Liver (tissue), 8 donors: ENCODE measurements at regions not wholly inside any gene's neighbourhood (a gene's known extent, or its start where the extent isn't known, plus 50 kb on each side); places are given as distances from the start of the nearest gene placed in this dataset.

ENCODE experiments used
- DNase-seq: peaks from one replicate; pipeline ENCODE4 v3.0.0-alpha.2; 2017; ENCODE audit warnings: low spot score
- H3K27ac ChIP-seq, 2 donors: one replicate each; pipeline ENCODE4 v1.7.0; 2013; ENCODE audit warnings: inconsistent platforms in 2 of 2, low read length in 2 of 2, control low read depth in 1 of 2, low read depth in 1 of 2, mild to moderate bottlenecking in 1 of 2
- H3K27me3 ChIP-seq, 4 donors: one replicate each; pipeline versions ENCODE4 v1.6.1 to v1.7.0; 2013; ENCODE audit warnings: low read length in 3 of 4, inconsistent platforms in 1 of 4, mild to moderate bottlenecking in 1 of 4, moderate library complexity in 1 of 4; ENCODE audit not compliant: control insufficient read depth in 4 of 4, insufficient read depth in 4 of 4
- H3K36me3 ChIP-seq, 4 donors: one replicate each; pipeline versions ENCODE4 v1.6.1 to v1.7.0; 2013; ENCODE audit warnings: low read length in 3 of 4, mild to moderate bottlenecking in 3 of 4, low read depth in 1 of 4, moderate library complexity in 1 of 4; ENCODE audit not compliant: control insufficient read depth in 4 of 4, insufficient read depth in 3 of 4
- H3K4me1 ChIP-seq, 4 donors: one replicate each; pipeline versions ENCODE4 v1.6.1 to v1.7.0; 2013; ENCODE audit warnings: low read length in 3 of 4, mild to moderate bottlenecking in 3 of 4, moderate library complexity in 1 of 4; ENCODE audit not compliant: control insufficient read depth in 4 of 4, insufficient read depth in 4 of 4
- H3K4me3 ChIP-seq, 3 donors: one replicate each; pipeline versions ENCODE4 v1.6.1 to v1.7.0; 2013; ENCODE audit warnings: low read length in 3 of 3, control low read depth in 1 of 3, low read depth in 1 of 3, mild to moderate bottlenecking in 1 of 3
- H3K9ac ChIP-seq, 2 donors: one replicate each; pipeline ENCODE4 v1.7.0; 2013; ENCODE audit warnings: low read length in 2 of 2, mild to moderate bottlenecking in 2 of 2, moderate library complexity in 2 of 2, control low read depth in 1 of 2, low read depth in 1 of 2
- H3K9me3 ChIP-seq, 4 donors: one replicate each; pipeline versions ENCODE4 v1.6.1 to v1.7.0; 2013; ENCODE audit warnings: low read length in 3 of 4; ENCODE audit not compliant: control insufficient read depth in 4 of 4
- ATF3 ChIP-seq: IDR thresholded peaks from 2 replicates; pipeline ENCODE4 v1.6.1; 2016; ENCODE audit warnings: antibody characterized with exemption
- CTCF ChIP-seq: fragments of 150-350 bp; IDR thresholded peaks from 2 replicates; pipeline ENCODE4 v1.5.1; 2017; ENCODE audit warnings: improper control_type of control experiment, low read depth, low read length; ENCODE audit not compliant: missing input control
- EGR1 ChIP-seq, 2 donors: IDR thresholded peaks; 2 replicates each; pipeline ENCODE4 v1.6.1; 2016 to 2018; ENCODE audit warnings: antibody characterized with exemption in 2 of 2, low read depth in 2 of 2
- FOXA1 ChIP-seq: IDR thresholded peaks from 2 replicates; pipeline ENCODE4 v1.6.1; 2016; ENCODE audit warnings: antibody characterized with exemption
- FOXA2 ChIP-seq: IDR thresholded peaks from 2 replicates; pipeline ENCODE4 v1.6.1; 2016; ENCODE audit warnings: antibody characterized with exemption
- GABPA ChIP-seq, 2 donors: IDR thresholded peaks in 1 of 2; conservative IDR thresholded peaks in 1 of 2; 2 replicates each; pipeline ENCODE4 v1.6.1; 2016; ENCODE audit warnings: antibody characterized with exemption in 2 of 2, mild to moderate bottlenecking in 1 of 2, moderate library complexity in 1 of 2
- HNF4G ChIP-seq: IDR thresholded peaks from 2 replicates; pipeline ENCODE4 v1.6.1; 2016; ENCODE audit warnings: antibody characterized with exemption
- JUND ChIP-seq, 2 donors: IDR thresholded peaks; 2 replicates each; pipeline ENCODE4 v1.6.1; 2016; ENCODE audit warnings: antibody characterized with exemption in 2 of 2
- MAX ChIP-seq: IDR thresholded peaks from 2 replicates; pipeline ENCODE4 v1.6.1; 2016; ENCODE audit warnings: antibody characterized with exemption
- NR2F2 ChIP-seq: IDR thresholded peaks from 2 replicates; pipeline ENCODE4 v1.6.1; 2016; ENCODE audit warnings: antibody characterized with exemption
- RAD21 ChIP-seq, 2 donors: IDR thresholded peaks; 2 replicates each; pipeline ENCODE4 v1.6.1; 2016; ENCODE audit warnings: antibody characterized with exemption in 2 of 2, mild to moderate bottlenecking in 2 of 2
- REST ChIP-seq: IDR thresholded peaks from 2 replicates; pipeline ENCODE4 v1.6.1; 2016; ENCODE audit warnings: antibody characterized with exemption, mild to moderate bottlenecking
- RXRA ChIP-seq, 2 donors: IDR thresholded peaks; 2 replicates each; pipeline ENCODE4 v1.6.1; 2017 to 2018; ENCODE audit warnings: antibody characterized with exemption in 2 of 2, mild to moderate bottlenecking in 1 of 2
- SP1 ChIP-seq: IDR thresholded peaks from 2 replicates; pipeline ENCODE4 v1.6.1; 2018; ENCODE audit warnings: antibody characterized with exemption, mild to moderate bottlenecking
- TAF1 ChIP-seq: conservative IDR thresholded peaks from 2 replicates; pipeline ENCODE4 v1.6.1; 2016; ENCODE audit warnings: antibody characterized with exemption, mild to moderate bottlenecking
- YY1 ChIP-seq: IDR thresholded peaks from 2 replicates; pipeline ENCODE4 v1.6.1; 2016; ENCODE audit warnings: antibody characterized with exemption, mild to moderate bottlenecking
- ZBTB33 ChIP-seq: IDR thresholded peaks from 2 replicates; pipeline ENCODE4 v1.6.1; 2016; ENCODE audit warnings: antibody characterized with exemption
- WGBS: extraction: QIAGEN DNeasy Blood & Tissue Kit; methylation state at CpG from one replicate; pipeline ENCODE4 v1.1.7; 2013; 5-methylcytosine and 5-hydroxymethylcytosine counted together
- donor health status: healthy.
- donor health status: healthy.
- donor health status: healthy.
- donor health status: healthy.
- donor health status: healthy.

GRCh38 chr17:63250830-63251229 lies 195.3 kb downstream of the CYB561 start:
- no peaks in the 10 kb centered on the region for H3K36me3 ChIP-seq
- DNase-seq = no peak
- H3K27me3 ChIP-seq = no peaks in the 10 kb centered on the region
- TF ChIP-seq RXRA (IDR thresholded peaks at IDR 0.05) (no peak), FOXA2 (no peak), REST (no peak), ZBTB33 (no peak), SP1 (no peak), ATF3 (no peak), CTCF (no peak), GABPA (IDR thresholded peaks at IDR 0.05 in 1 of 2, conservative IDR thresholded peaks at IDR 0.05 in 1 of 2) (no peak), JUND (IDR thresholded peaks at IDR 0.05) (no peak), HNF4G (no peak), NR2F2 (no peak), YY1 (no peak), EGR1 (IDR thresholded peaks at IDR 0.05; ENCODE audit: low read depth in 2 of 2) (no peak), FOXA1 (no peak), RAD21 (IDR thresholded peaks at IDR 0.05) (no peak), MAX (no peak)
- WGBS = 64% methylated on average over 3 of the region's 3 CpGs
- H3K9ac ChIP-seq = no peak overlapping the region
- H3K9me3 ChIP-seq = peaks cover 0 to 1% (median 0%) of the 10 kb centered on the region in 4 donors
- no peak overlapping the region for H3K4me3 ChIP-seq
- no peaks in the 10 kb centered on the region for H3K4me1 ChIP-seq
- H3K27ac ChIP-seq = no peak overlapping the region

GRCh38 chr17:63258785-63259184 lies 187.3 kb downstream of the CYB561 start:
- TF ChIP-seq REST (no peak), FOXA1 (no peak), MAX (no peak), RAD21 (IDR thresholded peaks at IDR 0.05) (no peak), TAF1 (no peak), FOXA2 (no peak), NR2F2 (no peak), GABPA (IDR thresholded peaks at IDR 0.05 in 1 of 2, conservative IDR thresholded peaks at IDR 0.05 in 1 of 2) (no peak)
- Histone ChIP-seq H3K27me3 (no peaks in the 10 kb centered on the region), H3K27ac (no peak overlapping the region), H3K4me1 (no peaks in the 10 kb centered on the region), H3K4me3 (no peak overlapping the region), H3K9ac (no peak overlapping the region), H3K36me3 (no peaks in the 10 kb centered on the region), H3K9me3 (no peaks in the 10 kb centered on the region)
- no peak for DNase-seq
- WGBS = 90% methylated on average over 3 of the region's 3 CpGs
